Medulla oblongata (tissue), 1 donor: ENCODE measurements at regions not wholly inside any gene's neighbourhood (a gene's known extent, or its start where the extent isn't known, plus 50 kb on each side); places are given as distances from the start of the nearest gene placed in this dataset.

Experiments
- DNase-seq: peaks from one replicate; pipeline ENCODE4 v3.0.0-alpha.2; 2015; ENCODE audit errors: extremely low spot score

- DNase-seq, result peak; percentile 60
These were observed 69.0 kb upstream of the GGTA1 start for GRCh38 chr9:121568343-121569265.

- no peak for DNase-seq
These were observed 69.6 kb upstream of the GGTA1 start for GRCh38 chr9:121569266-121569648.

- no peak for DNase-seq
These were observed 72.9 kb upstream of the GGTA1 start for GRCh38 chr9:121572581-121572980.

- no peak for DNase-seq
These were observed 74.3 kb upstream of the GGTA1 start for GRCh38 chr9:121573717-121574485.

GRCh38 chr9:121574774-121575519, 75.3 kb upstream of the GGTA1 start:
- no peak for DNase-seq

GRCh38 chr9:121576281-121577075, 75.0 kb upstream of the DAB2IP start:
- no peak for DNase-seq

GRCh38 chr9:121577166-121577565, 74.3 kb upstream of the DAB2IP start:
- no peak for DNase-seq

GRCh38 chr9:121577572-121577971, 73.9 kb upstream of the DAB2IP start:
- no peak for DNase-seq

GRCh38 chr9:121581786-121582600, 69.4 kb upstream of the DAB2IP start:
- peak; percentile 89 for DNase-seq

- DNase-seq, result no peak
These were observed 68.8 kb upstream of the DAB2IP start for GRCh38 chr9:121582641-121583040.

- DNase-seq, result no peak
These were observed 67.0 kb upstream of the DAB2IP start for GRCh38 chr9:121584421-121584820.

GRCh38 chr9:121587863-121588262, 63.6 kb upstream of the DAB2IP start:
- no peak for DNase-seq

GRCh38 chr9:121589986-121590385, 61.4 kb upstream of the DAB2IP start:
- DNase-seq, result no peak

GRCh38 chr9:121592265-121592664, 59.2 kb upstream of the DAB2IP start:
- no peak for DNase-seq

- no peak for DNase-seq
These were observed 58.4 kb upstream of the DAB2IP start for GRCh38 chr9:121593066-121593465.

- no peak for DNase-seq
These were observed 54.9 kb upstream of the DAB2IP start for GRCh38 chr9:121596515-121596914.

- no peak for DNase-seq
These were observed 53.7 kb upstream of the DAB2IP start for GRCh38 chr9:121597698-121598166.

- no peak for DNase-seq
These were observed 53.1 kb upstream of the DAB2IP start for GRCh38 chr9:121598167-121598964.
